Liver (tissue), 7 donors: ENCODE measurements at regions not wholly inside any gene's neighbourhood (a gene's known extent, or its start where the extent isn't known, plus 50 kb on each side); places are given as distances from the start of the nearest gene placed in this dataset.

ENCODE experiments used
- DNase-seq: peaks from one replicate; pipeline ENCODE4 v3.0.0-alpha.2; 2017; ENCODE audit warnings: low spot score
- H3K27ac ChIP-seq, 2 donors: one replicate each; pipeline ENCODE4 v1.7.0; 2013; ENCODE audit warnings: inconsistent platforms in 2 of 2, low read length in 2 of 2, control low read depth in 1 of 2, low read depth in 1 of 2, mild to moderate bottlenecking in 1 of 2
- H3K27me3 ChIP-seq, 4 donors: one replicate each; pipeline versions ENCODE4 v1.6.1 to v1.7.0; 2013; ENCODE audit warnings: low read length in 3 of 4, inconsistent platforms in 1 of 4, mild to moderate bottlenecking in 1 of 4, moderate library complexity in 1 of 4; ENCODE audit not compliant: control insufficient read depth in 4 of 4, insufficient read depth in 4 of 4
- H3K36me3 ChIP-seq, 4 donors: one replicate each; pipeline versions ENCODE4 v1.6.1 to v1.7.0; 2013; ENCODE audit warnings: low read length in 3 of 4, mild to moderate bottlenecking in 3 of 4, low read depth in 1 of 4, moderate library complexity in 1 of 4; ENCODE audit not compliant: control insufficient read depth in 4 of 4, insufficient read depth in 3 of 4
- H3K4me1 ChIP-seq, 4 donors: one replicate each; pipeline versions ENCODE4 v1.6.1 to v1.7.0; 2013; ENCODE audit warnings: low read length in 3 of 4, mild to moderate bottlenecking in 3 of 4, moderate library complexity in 1 of 4; ENCODE audit not compliant: control insufficient read depth in 4 of 4, insufficient read depth in 4 of 4
- H3K4me3 ChIP-seq, 3 donors: one replicate each; pipeline versions ENCODE4 v1.6.1 to v1.7.0; 2013; ENCODE audit warnings: low read length in 3 of 3, control low read depth in 1 of 3, low read depth in 1 of 3, mild to moderate bottlenecking in 1 of 3
- H3K9ac ChIP-seq, 2 donors: one replicate each; pipeline ENCODE4 v1.7.0; 2013; ENCODE audit warnings: low read length in 2 of 2, mild to moderate bottlenecking in 2 of 2, moderate library complexity in 2 of 2, control low read depth in 1 of 2, low read depth in 1 of 2
- H3K9me3 ChIP-seq, 4 donors: one replicate each; pipeline versions ENCODE4 v1.6.1 to v1.7.0; 2013; ENCODE audit warnings: low read length in 3 of 4; ENCODE audit not compliant: control insufficient read depth in 4 of 4
- CTCF ChIP-seq: fragments of 150-350 bp; IDR thresholded peaks from 2 replicates; pipeline ENCODE4 v1.5.1; 2017; ENCODE audit warnings: improper control_type of control experiment, low read depth, low read length; ENCODE audit not compliant: missing input control
- FOXA2 ChIP-seq: IDR thresholded peaks from 2 replicates; pipeline ENCODE4 v1.6.1; 2016; ENCODE audit warnings: antibody characterized with exemption
- WGBS: extraction: QIAGEN DNeasy Blood & Tissue Kit; methylation state at CpG from one replicate; pipeline ENCODE4 v1.1.7; 2013; 5-methylcytosine and 5-hydroxymethylcytosine counted together
- TF ChIP-seq, protein P1 (sequence below): IDR thresholded peaks from 2 replicates; pipeline ENCODE4 v1.6.1; 2016; ENCODE audit warnings: antibody characterized with exemption
- TF ChIP-seq, protein P2 (sequence below): IDR thresholded peaks from 2 replicates; pipeline ENCODE4 v1.6.1; 2016; ENCODE audit warnings: antibody characterized with exemption, mild to moderate bottlenecking
- TF ChIP-seq, protein P3 (sequence below): IDR thresholded peaks from 2 replicates; pipeline ENCODE4 v1.6.1; 2016; ENCODE audit warnings: antibody characterized with exemption
- donor health status: healthy.
- donor health status: healthy.
- donor health status: healthy.
- donor health status: healthy.

DNA sequence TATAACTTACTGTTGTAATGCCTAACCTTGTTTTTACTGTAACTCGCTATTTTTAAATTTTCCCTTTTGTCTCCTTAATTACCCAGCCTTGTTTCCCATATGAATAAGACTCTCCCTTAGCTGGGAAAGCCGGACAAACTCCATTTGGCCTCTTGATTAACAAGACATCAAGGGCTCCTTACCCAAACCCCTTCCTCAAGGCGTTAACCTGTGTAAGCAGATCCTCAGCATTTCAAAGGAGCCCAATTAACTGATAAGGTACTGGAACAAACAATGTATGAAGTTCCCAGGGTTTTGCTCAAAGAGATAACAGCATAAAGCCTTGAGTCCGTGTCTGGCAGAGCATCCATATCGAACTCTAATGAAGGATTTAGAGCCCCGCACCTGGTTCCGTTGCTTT is 66.0 kb upstream of the SIMC1 start (continued):
- no peak for TF ChIP-seq CTCF

- H3K4me1 ChIP-seq = no peaks in the 10 kb centered on the region
- H3K27ac ChIP-seq = no peak overlapping the region
- no peak overlapping the region for H3K9ac ChIP-seq
- DNase-seq = no peak
- H3K36me3 ChIP-seq = no peaks in the 10 kb centered on the region
- no peak overlapping the region for H3K4me3 ChIP-seq
- 72% methylated on average over 7 of the region's 7 CpGs for whole genome bisulfite sequencing
- TF ChIP-seq FOXA2 = no peak
- TF ChIP-seq, protein P1, sequence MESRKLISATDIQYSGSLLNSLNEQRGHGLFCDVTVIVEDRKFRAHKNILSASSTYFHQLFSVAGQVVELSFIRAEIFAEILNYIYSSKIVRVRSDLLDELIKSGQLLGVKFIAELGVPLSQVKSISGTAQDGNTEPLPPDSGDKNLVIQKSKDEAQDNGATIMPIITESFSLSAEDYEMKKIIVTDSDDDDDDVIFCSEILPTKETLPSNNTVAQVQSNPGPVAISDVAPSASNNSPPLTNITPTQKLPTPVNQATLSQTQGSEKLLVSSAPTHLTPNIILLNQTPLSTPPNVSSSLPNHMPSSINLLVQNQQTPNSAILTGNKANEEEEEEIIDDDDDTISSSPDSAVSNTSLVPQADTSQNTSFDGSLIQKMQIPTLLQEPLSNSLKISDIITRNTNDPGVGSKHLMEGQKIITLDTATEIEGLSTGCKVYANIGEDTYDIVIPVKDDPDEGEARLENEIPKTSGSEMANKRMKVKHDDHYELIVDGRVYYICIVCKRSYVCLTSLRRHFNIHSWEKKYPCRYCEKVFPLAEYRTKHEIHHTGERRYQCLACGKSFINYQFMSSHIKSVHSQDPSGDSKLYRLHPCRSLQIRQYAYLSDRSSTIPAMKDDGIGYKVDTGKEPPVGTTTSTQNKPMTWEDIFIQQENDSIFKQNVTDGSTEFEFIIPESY = no peak
- TF ChIP-seq, protein P2, sequence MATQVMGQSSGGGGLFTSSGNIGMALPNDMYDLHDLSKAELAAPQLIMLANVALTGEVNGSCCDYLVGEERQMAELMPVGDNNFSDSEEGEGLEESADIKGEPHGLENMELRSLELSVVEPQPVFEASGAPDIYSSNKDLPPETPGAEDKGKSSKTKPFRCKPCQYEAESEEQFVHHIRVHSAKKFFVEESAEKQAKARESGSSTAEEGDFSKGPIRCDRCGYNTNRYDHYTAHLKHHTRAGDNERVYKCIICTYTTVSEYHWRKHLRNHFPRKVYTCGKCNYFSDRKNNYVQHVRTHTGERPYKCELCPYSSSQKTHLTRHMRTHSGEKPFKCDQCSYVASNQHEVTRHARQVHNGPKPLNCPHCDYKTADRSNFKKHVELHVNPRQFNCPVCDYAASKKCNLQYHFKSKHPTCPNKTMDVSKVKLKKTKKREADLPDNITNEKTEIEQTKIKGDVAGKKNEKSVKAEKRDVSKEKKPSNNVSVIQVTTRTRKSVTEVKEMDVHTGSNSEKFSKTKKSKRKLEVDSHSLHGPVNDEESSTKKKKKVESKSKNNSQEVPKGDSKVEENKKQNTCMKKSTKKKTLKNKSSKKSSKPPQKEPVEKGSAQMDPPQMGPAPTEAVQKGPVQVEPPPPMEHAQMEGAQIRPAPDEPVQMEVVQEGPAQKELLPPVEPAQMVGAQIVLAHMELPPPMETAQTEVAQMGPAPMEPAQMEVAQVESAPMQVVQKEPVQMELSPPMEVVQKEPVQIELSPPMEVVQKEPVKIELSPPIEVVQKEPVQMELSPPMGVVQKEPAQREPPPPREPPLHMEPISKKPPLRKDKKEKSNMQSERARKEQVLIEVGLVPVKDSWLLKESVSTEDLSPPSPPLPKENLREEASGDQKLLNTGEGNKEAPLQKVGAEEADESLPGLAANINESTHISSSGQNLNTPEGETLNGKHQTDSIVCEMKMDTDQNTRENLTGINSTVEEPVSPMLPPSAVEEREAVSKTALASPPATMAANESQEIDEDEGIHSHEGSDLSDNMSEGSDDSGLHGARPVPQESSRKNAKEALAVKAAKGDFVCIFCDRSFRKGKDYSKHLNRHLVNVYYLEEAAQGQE = no peak
- peaks cover 0 to 4% (median 2%) of the 10 kb centered on the region in 4 donors for H3K9me3 ChIP-seq
- peaks cover 0 to 2% (median 0%) of the 10 kb centered on the region in 4 donors for H3K27me3 ChIP-seq
Observed at GRCh38 chr5:176173647-176174046, 64.6 kb upstream of the SIMC1 start.

DNA sequence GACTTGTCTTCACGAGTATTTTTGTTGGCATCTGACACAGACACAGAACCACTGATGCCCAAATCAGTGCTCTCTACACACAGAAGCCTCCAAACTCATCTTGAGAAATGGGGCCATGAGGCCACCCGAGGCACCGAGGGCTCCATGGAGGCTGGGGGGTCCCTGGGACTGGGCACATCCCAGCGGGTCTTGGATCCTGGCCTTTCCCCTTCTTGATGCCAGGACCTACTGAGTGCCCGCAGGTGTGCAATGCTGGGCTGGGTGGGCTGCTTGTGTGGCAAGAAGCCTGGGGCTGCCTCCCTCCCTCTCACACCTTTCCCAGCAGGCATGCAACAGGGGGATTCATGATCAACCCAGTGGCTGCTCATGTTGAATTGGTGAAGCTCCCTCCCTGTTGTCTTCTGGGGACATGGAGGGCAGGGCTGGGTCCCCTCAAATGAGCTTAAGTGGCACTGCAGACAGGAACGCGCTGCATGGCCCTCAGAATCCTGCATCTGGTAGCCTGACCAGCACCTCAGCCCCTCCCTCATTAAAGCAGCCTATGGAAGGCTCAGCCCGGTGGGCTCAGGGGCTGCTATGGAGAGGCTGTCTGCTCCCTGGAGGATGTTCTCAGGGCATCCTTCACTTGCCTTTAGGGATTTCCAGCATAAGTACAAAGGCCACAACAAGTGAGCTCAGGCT is 63.7 kb upstream of the SIMC1 start:
- 87% methylated on average over 8 of the region's 8 CpGs for WGBS
- Histone ChIP-seq H3K4me3 (no peak overlapping the region), H3K27ac (no peak overlapping the region), H3K9ac (no peak overlapping the region), H3K27me3 (peaks cover 0 to 7% (median 1%) of the 10 kb centered on the region in 4 donors), H3K36me3 (no peaks in the 10 kb centered on the region), H3K9me3 (peaks cover 0 to 4% (median 2%) of the 10 kb centered on the region in 4 donors), H3K4me1 (no peaks in the 10 kb centered on the region)
- TF ChIP-seq, protein P3, sequence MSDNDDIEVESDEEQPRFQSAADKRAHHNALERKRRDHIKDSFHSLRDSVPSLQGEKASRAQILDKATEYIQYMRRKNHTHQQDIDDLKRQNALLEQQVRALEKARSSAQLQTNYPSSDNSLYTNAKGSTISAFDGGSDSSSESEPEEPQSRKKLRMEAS = no peak
- TF ChIP-seq, protein P2 = no peak
- no peak for DNase-seq
